HepG2 (cell line): ENCODE measurements at regions not wholly inside any gene's neighbourhood (a gene's known extent, or its start where the extent isn't known, plus 50 kb on each side); places are given as distances from the start of the nearest gene placed in this dataset.

Experiments
- ATAC-seq: fragments of 200-7000 bp; cut with Tn5 transposase; 3 replicates; pipeline ENCODE4 v1.9.1; 2020; ENCODE audit warnings: mild to moderate bottlenecking, moderate library complexity
- BruUV-seq: library from RNA; stranded (reverse); fragments of 400-500 nt; replicated peaks from 2 replicates; lab custom pipeline; 2021; lab: Mats Ljungman, UMichigan
- CTCF ChIA-PET: fragments of 300-600 bp; formaldehyde crosslinking; extraction: SDS; loops from one replicate; lab custom pipeline; 2021; ENCODE audit warnings: low total read pairs, inconsistent platforms, low intra/inter-chr PET ratio; lab: Yijun Ruan, JAX
- POLR2A ChIA-PET: fragments of 350-600 bp; sonication (Branson Sonifier 250); formaldehyde crosslinking; loops from one replicate; lab custom pipeline; 2020; ENCODE audit warnings: antibody characterized with exemption, inconsistent platforms; lab: Yijun Ruan, JAX
- DNase-seq: peaks from one replicate; pipeline ENCODE4 v3.0.0-alpha.2; 2015; ENCODE audit warnings: low spot score
- FAIRE-seq: peaks from 3 replicates; lab custom pipeline; 2011; peaks lifted over from hg19 to GRCh38; lab: Jason Lieb, UNC
- H2AFZ ChIP-seq: one replicate; pipeline ENCODE4 v1.6.1; 2011; ENCODE audit warnings: low read length, inconsistent platforms
- H3K27ac ChIP-seq: fragments of 300-600 bp; 3 replicates; pipeline ENCODE4 v1.8.0; 2011; ENCODE audit warnings: mixed run types, mild to moderate bottlenecking, mixed read lengths, low read length, inconsistent platforms; ENCODE audit not compliant: insufficient read depth; ENCODE audit errors: extremely low read length
- H3K27me3 ChIP-seq, 2 experiments: fragments of 200-600 bp in 1 of 2; 2 replicates in 1 of 2; 3 replicates in 1 of 2; pipeline versions ENCODE4 v1.6.0 to v1.8.0; 2011; ENCODE audit warnings: low read length in 2 of 2, mild to moderate bottlenecking in 2 of 2, moderate library complexity in 2 of 2, inconsistent platforms in 1 of 2; ENCODE audit not compliant: insufficient read depth in 2 of 2, control insufficient read depth in 1 of 2
- H3K36me3 ChIP-seq, 2 experiments: fragments of 200-600 bp in 1 of 2; replicated peaks in 1 of 2; 2 replicates in 1 of 2; 3 replicates in 1 of 2; pipeline versions ENCODE4 v1.5.1 to v1.8.0; 2011; ENCODE audit warnings: low read length in 2 of 2, inconsistent platforms in 1 of 2; ENCODE audit not compliant: insufficient read depth in 2 of 2, control insufficient read depth in 1 of 2
- H3K4me1 ChIP-seq: 2 replicates; pipeline ENCODE4 v1.5.1; 2012; ENCODE audit warnings: low read length, inconsistent platforms; ENCODE audit not compliant: insufficient read depth
- H3K4me2 ChIP-seq: 2 replicates; pipeline ENCODE4 v1.6.0; 2011; ENCODE audit warnings: low read depth, low read length, inconsistent platforms
- H3K4me3 ChIP-seq, 3 experiments: fragments of 200-600 bp in 1 of 3; sonication (generic), shearing (Covaris generic) in 1 of 3; replicated peaks in 1 of 3; 2 replicates each; pipeline ENCODE4 v1.5.1; 2011 to 2016; ENCODE audit warnings: low read length in 3 of 3, inconsistent platforms in 2 of 3, low read depth in 2 of 3, mild to moderate bottlenecking in 2 of 3, control low read depth in 1 of 3, mixed read lengths in 1 of 3; ENCODE audit not compliant: insufficient read depth in 1 of 3
- H3K79me2 ChIP-seq: one replicate; pipeline ENCODE4 v1.6.1; 2011; ENCODE audit warnings: low read length, inconsistent platforms; ENCODE audit not compliant: insufficient read depth
- H3K9ac ChIP-seq: 2 replicates; pipeline ENCODE4 v1.6.0; 2011; ENCODE audit warnings: mild to moderate bottlenecking, low read depth, low read length, inconsistent platforms; ENCODE audit not compliant: insufficient read depth
- H3K9me3 ChIP-seq: 2 replicates; pipeline ENCODE4 v1.5.1; 2012; ENCODE audit warnings: mild to moderate bottlenecking, low read length
- H4K20me1 ChIP-seq: 2 replicates; pipeline ENCODE4 v1.6.0; 2011; ENCODE audit warnings: inconsistent platforms, mild to moderate bottlenecking, low read length, moderate library complexity; ENCODE audit not compliant: insufficient read depth
- AGO2 ChIP-seq: fragments of 200-400 bp; formaldehyde crosslinking; optimal IDR thresholded peaks from 2 replicates; pipeline ENCODE3; 2017; ENCODE audit warnings: mild to moderate bottlenecking, low read depth, low read length, moderate library complexity
- CTCF ChIP-seq: sonication (generic); formaldehyde crosslinking; IDR thresholded peaks from 2 replicates; pipeline ENCODE4 v1.5.0; 2020; ENCODE audit warnings: mild to moderate bottlenecking, missing genetic modification reagents, moderate library complexity
- FLYWCH1 ChIP-seq: sonication (generic); formaldehyde crosslinking; IDR thresholded peaks from 2 replicates; pipeline ENCODE4 v1.8.1; 2023; ENCODE audit warnings: mild to moderate bottlenecking, missing genetic modification reagents
- KDM1A ChIP-seq: IDR thresholded peaks from 2 replicates; pipeline ENCODE4 v1.6.1; 2016; ENCODE audit warnings: missing compliant biosample characterization
- RAD21 ChIP-seq: fragments of 450-650 bp; formaldehyde crosslinking; IDR thresholded peaks from 2 replicates; pipeline ENCODE4 v1.5.0; 2020; ENCODE audit warnings: mild to moderate bottlenecking
- SMC3 ChIP-seq: IDR thresholded peaks from 2 replicates; pipeline ENCODE4 v1.6.1; 2011; ENCODE audit warnings: low read length, improper control_type of control experiment
- STAG1 ChIP-seq: sonication (generic); formaldehyde crosslinking; IDR thresholded peaks from 2 replicates; pipeline ENCODE4 v1.4.0; 2020; ENCODE audit warnings: missing genetic modification reagents
- ZKSCAN8 ChIP-seq: IDR thresholded peaks from 2 replicates; pipeline ENCODE4 v1.6.1; 2016; ENCODE audit warnings: borderline replicate concordance, missing genetic modification reagents, missing compliant biosample characterization
- ZNF124 ChIP-seq: sonication (generic); formaldehyde crosslinking; IDR thresholded peaks from 2 replicates; pipeline ENCODE4 v1.4.0; 2020; ENCODE audit warnings: missing genetic modification reagents
- ZNF280D ChIP-seq: sonication (generic); formaldehyde crosslinking; IDR thresholded peaks from 2 replicates; pipeline ENCODE4 v1.5.1; 2020; ENCODE audit warnings: mild to moderate bottlenecking, missing genetic modification reagents
- ZNF720 ChIP-seq: sonication (generic); formaldehyde crosslinking; IDR thresholded peaks from 2 replicates; pipeline ENCODE4 v1.4.0; 2020; ENCODE audit warnings: missing genetic modification reagents
- WGBS: methylation state at CpG from one replicate; pipeline ENCODE4 v1.1.6; 2017; ENCODE audit warnings: low lambda C conversion rate; 5-methylcytosine and 5-hydroxymethylcytosine counted together
- in situ Hi-C: cut with HindIII; loops from 2 replicates; pipeline ENCODE4 v1.10.0; 2017; ENCODE audit warnings: low pct_unique_long_range_greater_than_20kb; ENCODE audit not compliant: extremely low pct_ligation_motif_present
- intact Hi-C: fragments of 100-400 bp; cut with micrococcal nuclease; formaldehyde crosslinking; loops from one replicate; pipeline ENCODE4 v1.10.0; 2022; ENCODE audit not compliant: unreplicated experiment

- in situ Hi-C loops: no loop called here
- peak; percentile 37; the same call in 1 of the 2 replicates for TF ChIP-seq SMC3
- TF ChIP-seq ZNF280D (CRISPR knock-in tag): no peak
- TF ChIP-seq FLYWCH1 (CRISPR knock-in tag): no peak
- TF ChIP-seq STAG1 (CRISPR knock-in tag): peak; percentile 69
- no peak for TF ChIP-seq ZNF720 (CRISPR knock-in tag)
- TF ChIP-seq RAD21 (CRISPR knock-in tag): 0 out of 2 replicates have a peak, but pooled peaks have one; percentile 17
- TF ChIP-seq AGO2: no peak
- no peak for TF ChIP-seq ZNF124 (CRISPR knock-in tag)
- no peak for TF ChIP-seq ZKSCAN8 (CRISPR knock-in tag)
- TF ChIP-seq CTCF (CRISPR knock-in tag): peak; percentile 80
- no peak for TF ChIP-seq KDM1A (CRISPR knock-in tag)
- Histone ChIP-seq H3K9ac (no peak overlapping the region), H3K4me2 (no peak overlapping the region), H3K4me1 (no peaks in the 10 kb centered on the region), H2AFZ (no peak overlapping the region), H3K27me3 (peaks cover 0 to 2% of the 10 kb centered on the region in 2 experiments; a peak in 1 of 5 replicates), H4K20me1 (no peaks in the 10 kb centered on the region), H3K9me3 (no peaks in the 10 kb centered on the region), H3K4me3 (no peak overlapping the region), H3K79me2 (no peaks in the 10 kb centered on the region), H3K27ac (no peak overlapping the region), H3K36me3 (no peaks in the 10 kb centered on the region)
- ATAC-seq: peak; percentile 91
- WGBS: 2% methylated on average over 6 of the region's 6 CpGs
- no TSS peak for BruUV-seq
- POLR2A ChIA-PET: no interaction called here
- FAIRE-seq: peak; percentile 37
- CTCF ChIA-PET: no interaction called here
- intact Hi-C loops: no loop called here
- peak; percentile 23 for DNase-seq
Observed at GRCh38 chr6:6494677-6495076, 93.8 kb upstream of the LY86 start.
